Activated T-cell treated with anti-CD3 and anti-CD28 coated beads, Interleukin-2, amount 50 U/mL, for 48 hours (primary cell): ENCODE measurements at regions not wholly inside any gene's neighbourhood (a gene's known extent, or its start where the extent isn't known, plus 50 kb on each side); places are given as distances from the start of the nearest gene placed in this dataset.

Experiments
- DNase-seq, 2 experiments: peaks; one replicate each; pipeline ENCODE4 v3.0.0-alpha.2; 2020

DNA sequence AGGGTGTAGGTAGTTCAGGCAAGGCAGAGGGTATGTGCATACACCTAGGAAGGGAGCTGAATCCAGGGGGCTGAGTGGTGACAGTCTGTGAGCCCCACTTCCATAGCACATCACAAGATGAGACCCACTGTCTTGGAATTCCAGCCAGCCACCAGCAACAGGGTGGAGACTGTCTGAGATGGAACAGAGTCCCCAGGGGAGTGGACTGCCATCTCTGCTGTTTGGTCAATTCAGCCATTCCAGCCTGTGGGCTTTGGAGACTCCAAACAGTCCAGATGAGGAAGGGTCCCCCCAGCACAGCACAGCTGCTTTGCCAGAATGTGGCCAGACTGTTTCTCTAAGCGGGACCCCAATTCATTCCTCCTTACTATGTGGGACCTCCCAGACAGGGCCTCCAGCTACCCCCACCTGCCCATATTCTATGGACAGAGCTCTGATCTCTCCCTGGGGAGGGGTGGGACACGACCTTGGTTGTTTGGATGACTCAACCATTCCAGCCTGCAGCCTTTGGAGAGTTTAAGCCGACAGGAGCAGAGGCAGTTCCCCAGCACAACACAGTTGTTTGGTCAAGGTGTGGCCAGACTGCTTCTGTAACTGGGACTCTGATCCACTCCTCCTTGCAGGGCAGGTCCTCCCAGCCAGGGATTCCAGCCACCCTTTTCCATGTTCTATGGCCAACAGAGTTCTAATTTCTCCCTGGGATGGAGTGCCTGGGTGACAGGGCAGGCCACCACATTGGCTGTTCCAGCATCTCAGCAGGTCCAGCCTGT, 178.0 kb downstream of the RND3 start:
- no peak for DNase-seq

DNA sequence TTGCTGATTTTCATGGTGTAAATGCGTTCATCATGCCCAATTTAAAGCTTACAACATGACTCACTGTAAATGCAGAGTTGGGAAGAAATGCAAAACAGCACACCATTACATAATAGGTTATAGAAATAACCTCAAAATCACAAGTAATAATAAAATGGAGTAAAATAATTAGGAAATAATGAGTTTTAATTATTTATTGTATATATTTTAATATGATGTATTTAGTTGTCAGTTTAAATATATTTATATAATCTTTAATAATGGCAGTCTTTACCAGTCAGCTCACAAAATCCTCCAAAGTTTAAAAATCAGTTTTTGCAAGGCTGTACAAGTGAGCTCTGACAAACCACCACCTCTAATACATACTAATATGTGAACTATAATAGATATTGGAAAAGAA, 180.2 kb downstream of the RND3 start:
- no peak for DNase-seq

DNA sequence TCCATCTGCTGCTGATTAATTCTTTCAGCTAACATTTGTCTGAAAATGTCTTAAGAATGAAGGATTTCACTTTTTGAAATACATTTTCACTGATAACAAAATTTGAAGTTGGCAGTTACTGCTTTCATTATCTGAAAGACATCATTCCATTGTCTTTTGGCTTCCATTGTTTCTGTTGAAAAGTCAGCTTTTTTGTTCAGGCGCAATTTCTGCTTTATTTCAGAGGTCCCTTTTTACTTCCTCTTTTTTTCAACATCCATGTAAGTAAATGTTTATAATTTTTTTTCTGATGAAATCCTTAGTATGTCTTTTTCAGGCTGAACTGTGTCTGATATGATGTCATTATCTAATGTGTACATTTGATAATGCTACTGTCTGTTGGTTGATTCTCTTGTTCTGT, 184.2 kb downstream of the RND3 start:
- DNase-seq: no peak

DNA sequence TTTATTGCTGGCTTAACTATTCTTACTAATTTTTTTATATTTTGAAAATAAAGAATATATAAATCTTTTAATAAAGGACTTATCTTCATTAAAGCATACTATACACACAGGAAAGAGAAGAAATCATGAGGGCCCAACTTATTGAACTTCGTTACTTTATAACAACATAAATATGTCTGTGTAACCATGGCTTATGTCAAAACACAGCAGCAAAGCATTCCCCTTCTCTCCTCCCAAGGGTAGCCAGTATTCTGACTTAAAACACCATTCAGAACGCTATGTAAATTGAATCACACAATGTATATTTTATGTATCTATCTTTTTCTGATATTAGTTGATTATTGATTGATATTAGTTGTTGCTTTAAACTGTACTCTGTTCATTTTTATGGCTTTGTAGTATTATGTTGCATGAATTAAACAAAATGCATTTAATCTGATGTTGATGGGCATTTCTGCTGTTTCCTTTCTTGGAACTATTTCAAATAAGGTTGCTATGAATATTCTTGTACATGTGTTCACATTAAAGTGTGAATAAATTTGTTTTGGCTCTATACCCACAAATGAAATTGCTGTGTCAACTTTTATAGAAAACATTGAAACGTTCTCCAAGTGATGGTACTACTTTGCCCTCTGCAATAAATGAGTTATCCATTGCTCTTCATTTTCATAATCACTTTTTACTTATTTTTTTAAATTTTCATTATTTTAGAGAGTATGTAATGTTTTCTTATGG, 188.7 kb downstream of the RND3 start:
- DNase-seq: no peak

DNA sequence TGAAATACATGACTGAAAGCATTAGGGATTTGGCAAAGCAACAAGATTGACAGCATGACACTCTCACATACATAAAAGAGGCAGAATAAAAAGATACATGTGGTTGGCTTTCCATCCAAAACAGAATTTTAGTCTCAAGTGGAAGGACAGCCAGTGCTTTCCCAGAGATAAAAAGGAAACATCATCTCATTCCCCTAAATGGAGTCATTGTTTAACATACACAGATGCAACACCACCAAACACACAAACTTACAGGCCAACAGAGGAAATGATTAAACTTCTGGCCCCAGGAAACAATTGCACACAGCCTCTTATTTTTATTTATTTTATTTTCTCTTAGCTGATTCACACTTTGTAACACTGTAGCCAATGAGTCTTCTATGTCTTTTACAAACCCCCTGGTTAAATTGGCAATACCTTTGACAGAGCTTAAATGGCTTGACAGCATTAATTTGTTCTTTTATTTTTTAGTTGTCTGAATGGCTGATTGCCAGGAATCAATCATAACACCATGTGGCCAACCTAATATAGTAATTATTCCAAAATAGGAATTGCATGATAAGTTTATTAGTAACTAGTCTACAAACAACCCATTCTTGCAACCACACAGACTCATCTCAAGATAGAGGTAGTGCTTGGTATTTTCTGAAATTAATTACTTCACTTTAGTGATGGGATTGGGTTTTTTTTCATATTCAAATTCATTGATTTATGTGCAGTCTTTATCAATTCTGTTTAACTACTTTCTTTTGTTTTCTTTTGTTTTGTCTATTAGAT, 190.5 kb downstream of the RND3 start:
- no peak for DNase-seq

DNA sequence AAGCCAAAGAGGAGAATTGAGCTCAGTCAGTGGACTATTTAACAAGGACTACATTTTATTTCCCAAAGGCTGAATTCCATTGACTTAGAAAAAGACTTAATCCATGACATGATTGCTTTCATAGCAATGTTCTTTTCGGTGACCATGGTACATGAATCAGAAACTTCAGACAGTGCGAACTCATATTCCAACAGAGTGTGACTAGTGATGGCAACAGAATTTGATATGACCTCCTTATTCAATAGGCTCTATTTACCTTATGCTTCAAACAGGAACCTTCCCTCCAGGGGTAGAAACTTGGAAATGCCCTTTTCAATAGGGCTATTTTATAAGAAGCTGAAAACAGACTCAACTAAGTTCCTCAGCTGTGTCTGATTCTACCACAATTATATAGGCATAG, 191.9 kb downstream of the RND3 start:
- DNase-seq: no peak

DNA sequence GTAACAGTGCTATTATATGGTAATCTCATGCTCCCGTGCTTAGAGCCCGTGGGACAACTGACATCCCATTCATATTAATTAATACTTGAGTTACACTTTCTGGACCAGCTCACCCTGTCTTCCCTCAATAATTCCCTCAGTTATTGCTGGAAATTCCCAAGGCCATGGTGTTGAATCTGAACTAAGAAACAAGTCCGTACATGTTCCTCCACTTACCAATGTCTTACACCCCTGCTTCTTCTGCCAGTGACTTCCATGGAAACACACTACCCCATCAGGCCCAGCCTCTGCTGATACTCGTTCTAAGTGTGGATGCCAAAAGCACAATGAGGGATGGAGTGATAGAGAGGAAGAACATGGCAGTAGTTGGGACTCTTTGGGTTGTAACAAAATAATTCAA, 193.7 kb downstream of the RND3 start:
- no peak for DNase-seq

DNA sequence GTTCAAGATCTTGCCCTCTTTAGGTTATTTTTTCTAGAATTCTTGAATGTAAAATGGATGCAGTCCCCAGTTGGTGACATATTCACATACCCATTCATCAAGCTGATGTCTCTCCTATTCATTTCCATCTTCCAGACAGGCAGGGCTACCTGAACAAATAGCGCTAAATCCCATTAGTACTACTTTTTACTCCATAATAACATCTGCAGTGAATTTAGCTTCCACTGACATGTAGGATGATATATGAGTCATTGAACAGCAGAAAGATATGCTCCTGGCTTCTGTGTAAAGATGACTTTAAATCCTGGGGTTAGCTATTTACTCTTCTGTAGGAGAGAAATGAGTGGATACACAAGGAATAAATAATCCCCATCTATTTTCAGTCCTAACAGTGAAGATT, 194.7 kb downstream of the RND3 start:
- DNase-seq: no peak

DNA sequence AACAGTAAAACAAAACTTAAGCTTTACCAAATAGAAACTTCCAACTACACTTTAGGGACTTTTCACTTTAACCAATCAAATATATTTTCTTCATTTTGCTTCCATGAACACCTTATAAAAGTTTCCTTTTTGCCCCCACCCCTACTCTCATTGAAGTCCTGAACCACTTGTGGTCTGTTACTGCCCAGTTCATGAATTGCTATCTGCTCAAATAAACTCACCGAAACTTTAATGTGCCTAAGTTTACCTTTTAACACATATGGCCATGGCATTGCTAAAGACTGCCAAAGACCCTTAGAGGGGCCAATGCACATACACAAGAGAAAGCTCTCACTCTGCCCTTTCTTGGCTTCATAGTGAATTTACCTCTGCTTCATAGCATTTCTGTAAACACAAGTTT, 195.3 kb downstream of the RND3 start:
- no peak for DNase-seq

DNA sequence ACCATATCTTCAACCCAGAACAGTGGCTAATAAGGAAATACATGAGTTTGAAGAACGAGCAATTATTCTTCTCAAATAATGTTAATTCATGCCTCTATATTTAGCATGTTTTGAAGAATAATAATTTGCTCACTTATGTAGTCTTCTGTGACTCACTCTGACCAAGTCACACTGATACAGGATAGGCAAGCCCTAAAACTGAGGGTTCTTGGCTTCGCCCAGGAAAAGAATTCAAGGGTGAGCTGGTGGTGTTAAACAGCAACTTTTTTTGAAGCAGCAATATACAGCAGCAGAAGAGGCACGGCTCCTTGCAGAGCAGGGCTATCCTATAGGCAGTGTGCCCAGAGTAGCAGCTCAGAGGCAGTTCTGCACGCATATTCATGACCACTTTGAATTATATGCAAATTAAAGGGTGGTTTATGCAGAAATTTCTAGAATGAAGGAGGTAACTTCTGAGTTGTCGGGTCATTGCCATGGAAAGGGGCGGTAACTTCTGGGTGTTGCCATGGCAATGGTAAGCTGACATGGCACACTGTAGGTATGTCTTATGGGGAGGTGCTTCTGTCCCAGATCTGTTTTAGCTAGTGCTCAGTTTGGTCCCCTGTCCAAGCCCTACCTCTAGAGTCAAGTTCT, 200.6 kb downstream of the RND3 start:
- no peak for DNase-seq

DNA sequence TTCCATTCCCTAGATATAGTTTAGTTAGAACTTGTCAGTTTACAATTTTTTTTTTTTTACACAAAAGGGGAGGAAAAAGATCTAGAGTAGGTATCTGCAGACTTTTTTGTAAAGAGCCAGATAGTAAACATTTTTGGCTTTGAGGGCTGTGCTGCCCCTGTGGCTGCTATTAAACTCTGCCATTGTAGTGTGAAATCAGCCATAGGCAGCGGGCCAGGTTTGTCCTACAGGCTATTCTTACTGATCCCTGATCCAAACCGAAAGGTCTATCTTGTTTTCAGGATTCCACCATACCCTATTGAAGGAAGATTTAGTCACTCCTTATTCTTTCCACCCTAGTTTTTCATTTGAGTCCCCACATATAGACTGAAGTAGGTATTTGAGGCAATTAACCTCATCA, 203.4 kb downstream of the RND3 start:
- no peak for DNase-seq

DNA sequence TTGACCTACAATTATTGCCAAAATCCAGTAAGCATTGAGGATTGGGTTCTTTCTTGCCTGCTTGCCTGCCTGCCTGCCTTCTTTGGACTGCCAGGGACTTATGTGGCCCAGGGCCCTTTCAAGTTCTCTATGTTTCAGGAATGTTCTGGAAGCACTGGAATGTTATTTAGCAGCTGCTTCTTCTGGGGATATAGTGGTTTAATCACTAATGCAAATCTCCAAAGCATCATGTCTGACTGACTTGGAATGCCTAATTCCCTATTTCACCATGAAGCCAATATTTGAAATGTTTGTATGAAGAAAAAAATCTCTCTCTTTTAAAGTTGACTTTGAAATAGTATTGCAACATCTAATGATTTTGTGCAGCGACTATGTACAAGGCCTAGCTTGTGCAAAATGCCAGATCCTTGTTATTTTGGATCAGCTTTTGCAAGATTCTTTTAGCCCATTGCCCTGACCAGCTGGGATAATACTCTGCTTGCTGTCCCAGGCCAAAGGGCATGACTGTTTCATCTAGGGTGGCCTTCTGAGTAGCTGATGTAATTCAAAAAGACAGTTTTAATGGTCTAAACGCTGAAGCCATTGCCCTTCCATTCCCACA, 204.6 kb downstream of the RND3 start:
- DNase-seq: no peak

DNA sequence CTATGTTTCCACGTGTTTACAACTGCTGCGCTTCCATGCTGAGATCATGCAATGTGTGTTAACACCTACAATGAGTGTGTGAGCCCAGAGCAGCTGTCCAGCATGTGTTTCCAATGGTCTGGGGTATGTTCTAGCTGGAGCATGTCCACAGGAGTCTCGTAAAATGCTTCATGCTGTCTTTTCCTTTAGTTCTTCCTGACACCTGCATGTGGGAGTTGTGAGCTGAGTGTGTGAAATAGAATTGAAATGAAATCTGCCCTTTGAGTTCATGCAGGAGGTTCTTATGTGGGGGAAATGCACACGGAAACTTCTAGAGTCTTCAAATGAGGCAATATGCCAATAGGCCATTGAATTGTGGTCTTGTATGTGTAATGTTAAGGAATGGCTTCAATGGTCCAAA, 205.1 kb downstream of the RND3 start:
- no peak for DNase-seq

DNA sequence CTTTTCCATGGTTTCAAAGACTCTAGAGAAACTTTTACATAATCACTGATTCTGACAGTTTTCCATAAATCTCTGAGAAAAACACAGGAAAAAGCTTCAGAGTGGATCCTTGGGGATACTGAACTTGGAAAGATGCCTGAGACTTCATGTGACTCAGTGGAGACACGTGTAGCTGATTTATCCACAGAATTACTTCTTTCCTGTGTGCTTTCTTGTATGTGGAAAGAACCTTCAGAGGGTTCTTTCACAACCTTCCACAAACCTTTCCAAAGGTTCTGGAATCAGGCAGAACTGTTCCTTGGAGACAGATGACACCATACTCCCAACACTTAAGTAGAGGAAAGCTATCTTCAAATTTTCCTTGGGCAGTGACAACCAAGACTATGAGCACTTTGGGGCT, 207.2 kb downstream of the RND3 start:
- DNase-seq: no peak

DNA sequence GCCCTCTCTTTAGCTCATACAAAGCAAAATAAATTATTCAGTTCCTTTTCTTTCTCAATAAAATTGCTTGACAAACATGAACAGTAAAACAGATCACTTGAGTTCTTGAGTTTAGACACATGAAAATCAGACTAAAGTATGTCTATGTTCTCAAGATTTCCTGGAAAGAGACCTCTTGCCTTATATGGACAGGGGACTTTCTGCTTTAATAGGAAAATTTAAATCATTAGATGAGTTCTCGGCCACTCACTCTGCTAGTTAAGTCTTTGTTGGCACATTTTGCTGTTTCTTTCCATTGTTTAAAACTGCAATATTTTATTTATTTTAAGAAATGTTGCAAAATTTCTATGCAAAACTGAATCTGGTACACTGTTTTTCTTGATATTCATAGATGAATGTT, 207.8 kb downstream of the RND3 start:
- DNase-seq: no peak

DNA sequence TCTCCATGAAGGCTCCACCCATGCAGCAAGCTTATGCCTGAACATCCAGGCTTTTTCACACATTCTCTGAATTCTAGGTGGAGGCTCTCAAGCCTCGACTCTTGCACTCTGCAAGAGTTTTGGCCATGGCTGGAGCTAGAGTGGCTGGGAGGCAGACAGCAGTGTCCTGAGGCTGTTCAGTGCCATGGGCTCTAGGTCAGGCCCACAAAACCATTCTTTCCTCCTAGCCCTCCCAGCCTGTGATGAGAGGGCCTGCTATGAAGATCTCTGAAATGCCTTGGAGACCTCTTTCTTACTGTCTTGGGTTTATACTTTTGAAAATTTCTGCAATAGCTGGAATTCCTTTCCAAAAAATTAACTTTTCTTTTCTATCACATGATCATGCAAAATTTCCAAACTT, 210.7 kb downstream of the RND3 start:
- no peak for DNase-seq

DNA sequence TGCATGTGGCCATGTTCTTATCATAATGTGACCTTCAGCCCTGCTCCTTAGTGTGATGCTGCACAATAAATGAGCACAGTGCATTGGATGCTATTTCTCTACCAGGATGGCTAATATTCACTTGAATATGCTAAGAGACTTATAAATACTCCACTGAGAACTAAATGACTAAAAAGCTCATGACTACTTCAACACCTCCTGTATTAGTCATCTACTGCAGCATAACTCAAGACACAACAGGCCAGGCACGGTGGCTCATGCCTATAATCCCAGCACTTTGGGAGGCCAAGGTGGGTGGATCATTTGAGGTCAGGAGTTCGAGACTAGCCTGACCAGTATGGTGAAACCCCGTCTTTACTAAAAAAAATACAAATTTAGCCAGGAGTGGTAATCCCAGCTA, 213.4 kb downstream of the RND3 start:
- no peak for DNase-seq

DNA sequence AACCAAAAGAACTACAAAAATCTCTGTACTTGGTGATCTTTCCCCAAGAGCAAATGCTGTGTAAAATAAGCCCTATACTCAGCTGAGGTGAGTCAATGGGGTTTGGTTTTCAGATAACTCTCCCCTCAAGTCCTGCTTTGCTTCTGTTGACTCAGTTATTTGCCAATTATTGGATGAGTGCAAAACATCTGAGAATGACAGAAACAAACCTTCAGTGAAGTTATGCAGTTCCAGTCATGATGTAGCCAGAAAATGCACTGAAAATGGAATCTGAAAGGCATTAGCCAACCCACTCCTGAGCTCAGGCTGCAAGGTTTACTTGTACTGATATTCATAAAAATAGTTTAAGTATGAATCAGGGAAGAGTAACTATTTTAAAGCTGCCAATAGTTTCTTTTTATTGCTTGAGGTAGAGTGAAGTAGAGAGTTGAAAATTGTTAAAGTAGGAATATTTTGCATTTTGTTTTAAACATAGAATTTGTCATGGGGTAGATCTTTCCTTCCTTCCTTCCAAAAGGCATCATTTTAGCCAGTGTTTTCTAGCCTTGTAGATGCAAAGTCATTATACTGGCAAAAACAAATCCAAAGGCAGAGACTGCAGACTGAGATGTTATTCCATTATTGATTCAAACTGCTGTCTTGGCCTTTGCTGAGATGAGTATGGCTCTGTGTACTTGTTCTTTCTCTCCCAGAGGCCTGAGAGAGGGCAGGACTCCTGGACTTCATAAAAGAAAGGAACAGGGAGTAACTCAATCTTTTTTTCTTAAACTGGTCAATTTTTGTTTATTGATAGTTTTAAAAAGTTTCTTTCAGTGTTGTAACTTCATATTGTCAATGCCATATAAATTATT, 215.3 kb downstream of the RND3 start:
- DNase-seq: no peak

DNA sequence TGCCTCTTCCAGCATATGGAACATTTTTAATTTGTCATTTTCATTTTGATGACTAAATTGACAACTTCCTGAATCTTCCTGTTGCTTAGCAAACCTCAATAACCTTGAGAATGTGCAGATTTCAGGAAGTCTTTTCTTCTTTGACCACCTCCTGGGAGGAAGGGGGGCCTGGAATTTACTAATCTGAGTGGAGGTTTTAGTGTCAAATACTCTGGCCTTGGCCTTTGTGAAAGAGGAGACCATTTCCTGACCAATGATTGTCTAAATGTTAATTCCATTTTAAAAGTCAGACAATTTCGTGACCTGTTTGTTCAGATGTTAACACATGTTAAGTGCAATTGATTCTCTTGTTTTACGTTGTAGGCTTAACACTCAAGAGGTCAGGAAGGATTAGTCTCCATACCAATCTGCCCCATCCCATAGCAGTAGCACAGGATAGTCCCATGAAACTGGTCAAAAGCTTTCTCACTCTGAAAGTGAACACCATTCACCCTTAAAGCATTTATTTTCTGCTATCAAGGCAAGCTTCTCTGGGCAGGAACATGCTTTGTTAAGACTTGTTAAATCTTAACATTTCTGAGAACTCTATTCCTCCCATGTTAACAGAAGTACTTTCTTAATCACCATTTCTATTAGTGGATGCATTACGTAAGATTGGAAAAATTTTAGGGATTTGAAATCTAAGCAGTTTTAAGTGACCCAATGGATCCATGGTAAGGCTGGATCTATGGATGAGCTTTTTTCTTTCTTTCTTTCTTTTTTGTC, 219.6 kb downstream of the RND3 start:
- DNase-seq: no peak

DNA sequence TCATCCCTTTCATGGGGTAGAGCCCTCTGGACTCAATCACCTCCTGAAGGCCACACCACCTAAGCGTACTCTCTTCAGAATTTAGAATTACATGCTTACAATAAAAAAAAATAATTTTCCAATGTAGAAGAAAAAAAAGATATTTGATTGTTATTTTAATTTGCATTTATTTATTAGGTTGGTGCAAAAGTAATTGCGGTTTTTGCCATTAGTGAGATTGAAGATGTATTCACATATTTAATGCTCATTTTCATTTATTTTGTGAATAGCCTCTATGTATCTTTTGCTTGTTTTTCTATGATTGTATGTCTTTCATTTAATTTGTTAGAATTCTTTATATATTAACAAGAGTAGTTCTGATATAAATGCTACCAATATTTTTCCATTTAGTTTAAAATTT, 220.5 kb downstream of the RND3 start:
- DNase-seq: no peak

DNA sequence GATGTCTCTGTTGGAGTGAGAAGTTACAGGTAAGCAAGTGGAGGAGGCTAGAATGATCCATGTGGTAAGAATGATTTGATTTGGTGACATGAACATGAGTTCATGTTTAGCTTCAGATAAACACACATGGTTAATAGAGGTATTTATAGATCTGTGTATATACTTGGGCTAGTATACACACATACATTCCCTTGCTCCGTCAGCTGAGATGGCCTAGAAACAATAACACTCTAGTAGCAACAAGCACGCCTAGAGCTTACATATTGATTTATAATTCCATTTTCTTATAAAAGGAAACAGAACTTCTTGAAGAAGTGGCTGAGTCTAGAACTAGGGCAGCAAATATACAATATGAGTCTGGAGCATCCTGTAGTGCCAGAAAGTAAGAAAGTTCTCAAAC, 223.0 kb downstream of the RND3 start:
- DNase-seq: no peak
